HG03045 (cell line): ENCODE measurements at regions not wholly inside any gene's neighbourhood (a gene's known extent, or its start where the extent isn't known, plus 50 kb on each side); places are given as distances from the start of the nearest gene placed in this dataset.
"Not testable (repeated sequence)": the region's sequence is repeated elsewhere in the genome, so short reads cannot be mapped to it uniquely, and the experiment has no call there.

ENCODE experiments used
- ATAC-seq: cut with Tn5 transposase; IDR thresholded peaks from one replicate; pipeline ENCODE4 v1.9.1; 2021; ENCODE audit warnings: mild to moderate bottlenecking, moderate library complexity; ENCODE audit not compliant: unreplicated experiment

- no peak for ATAC-seq
These were observed 500.6 kb downstream of the RWDD3 start for GRCh38 chr1:95734560-95734959.

GRCh38 chr1:95742591-95743089, 508.6 kb downstream of the RWDD3 start:
- no peak for ATAC-seq

GRCh38 chr1:95744731-95745130, 510.7 kb downstream of the RWDD3 start:
- no peak for ATAC-seq

- no peak for ATAC-seq
These were observed 518.7 kb downstream of the RWDD3 start for GRCh38 chr1:95752515-95753381.

GRCh38 chr1:95753382-95754016, 519.5 kb downstream of the RWDD3 start:
- no peak for ATAC-seq

GRCh38 chr1:95754412-95754811, 520.4 kb downstream of the RWDD3 start:
- no peak for ATAC-seq

GRCh38 chr1:95766036-95766435, 532.0 kb downstream of the RWDD3 start:
- ATAC-seq = no peak

GRCh38 chr1:95770581-95770980, 536.6 kb downstream of the RWDD3 start:
- ATAC-seq = no peak

DNA sequence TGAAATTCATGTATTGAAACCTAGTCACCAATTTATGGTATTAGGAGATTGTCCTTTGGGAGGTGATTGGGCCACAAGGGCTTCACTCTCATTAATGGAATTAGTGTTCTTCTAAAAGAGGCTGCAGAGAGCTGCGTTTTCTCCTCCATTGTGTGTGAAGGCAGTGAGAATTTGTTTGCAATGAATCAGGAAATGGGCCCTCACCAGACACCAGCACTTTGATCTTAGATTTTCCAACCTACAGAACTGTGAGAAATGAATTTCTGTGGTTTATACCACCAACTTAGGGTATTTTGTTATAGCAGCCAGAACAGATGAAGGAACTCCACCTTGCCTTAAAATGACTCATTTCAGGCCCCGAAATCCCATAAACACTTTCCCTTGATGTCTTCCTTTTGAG, 544.2 kb downstream of the RWDD3 start:
- no peak for ATAC-seq

- no peak for ATAC-seq
These were observed 546.8 kb downstream of the RWDD3 start for GRCh38 chr1:95780836-95781235.

- ATAC-seq = no peak
These were observed 556.1 kb downstream of the RWDD3 start for GRCh38 chr1:95790136-95790535.

- ATAC-seq = no peak
These were observed 559.9 kb downstream of the RWDD3 start for GRCh38 chr1:95793893-95794292.

- not testable (repeated sequence) for ATAC-seq
These were observed 563.8 kb downstream of the RWDD3 start for GRCh38 chr1:95797761-95798160.

- ATAC-seq = no peak
These were observed 572.2 kb downstream of the RWDD3 start for GRCh38 chr1:95806171-95806570.

DNA sequence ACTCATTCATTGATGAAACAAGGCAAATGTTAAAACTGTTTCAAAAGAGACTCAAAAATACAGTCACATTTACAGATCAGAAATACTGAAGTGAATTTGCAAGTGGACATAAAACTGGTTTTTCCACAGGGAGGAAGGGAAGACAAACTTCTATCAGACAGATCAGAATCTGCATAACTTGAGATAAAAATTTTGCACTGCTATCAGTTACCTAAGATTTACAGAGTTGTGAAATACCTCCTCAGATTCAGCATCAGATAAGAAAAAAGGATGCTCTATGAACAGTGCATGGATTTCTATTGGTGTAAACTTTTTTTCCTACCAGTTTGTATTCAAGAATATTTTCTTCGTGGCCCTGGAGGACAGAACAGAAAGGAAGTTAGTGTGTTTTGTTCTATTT, 575.4 kb downstream of the RWDD3 start:
- ATAC-seq = no peak

- no peak for ATAC-seq
These were observed 581.5 kb downstream of the RWDD3 start for GRCh38 chr1:95815511-95815910.

GRCh38 chr1:95829556-95829955, 595.5 kb downstream of the RWDD3 start:
- ATAC-seq = no peak

GRCh38 chr1:95832370-95832769, 598.4 kb downstream of the RWDD3 start:
- ATAC-seq = no peak

DNA sequence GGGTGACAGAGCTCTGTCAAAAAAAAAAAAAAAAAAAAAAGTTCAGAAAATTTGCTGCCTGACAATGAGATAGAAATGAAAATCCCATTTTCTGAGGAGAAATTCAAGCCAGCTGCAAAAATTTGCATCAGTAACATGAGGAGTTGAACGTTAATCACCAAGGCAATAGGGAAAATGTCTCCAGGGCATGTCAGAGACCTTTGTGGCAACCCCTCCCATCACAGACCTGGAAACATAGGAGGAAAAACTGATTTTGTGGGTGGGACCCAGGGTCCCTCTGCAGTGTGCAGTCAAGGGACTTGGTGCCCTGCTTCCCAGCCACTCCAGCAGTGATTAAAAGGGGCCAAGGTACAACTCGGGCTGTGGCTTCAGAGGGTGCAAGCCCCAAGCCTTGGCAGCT, 615.4 kb downstream of the RWDD3 start:
- no peak for ATAC-seq

GRCh38 chr1:95850165-95850649, 616.2 kb downstream of the RWDD3 start:
- ATAC-seq = no peak

DNA sequence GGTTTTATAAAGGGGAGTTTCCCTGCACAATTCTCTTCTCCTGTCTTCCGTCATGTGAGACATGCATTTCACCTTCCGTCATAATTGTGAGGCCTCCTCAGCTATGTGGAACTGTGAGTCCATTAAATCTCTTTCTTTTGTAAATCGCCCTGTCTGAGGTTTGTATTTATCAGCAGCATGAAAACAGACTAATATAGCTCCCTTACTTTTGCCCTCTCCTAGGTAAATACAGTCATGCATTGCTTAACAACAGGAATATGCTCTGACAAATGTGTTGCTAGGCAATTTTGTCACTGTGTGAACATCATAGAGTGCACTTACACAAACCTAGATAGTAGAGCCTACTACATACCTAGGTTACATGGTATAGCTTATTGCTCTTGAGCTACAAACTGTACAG, 616.8 kb downstream of the RWDD3 start:
- no peak for ATAC-seq

GRCh38 chr1:95852483-95853070, 618.6 kb downstream of the RWDD3 start:
- no peak for ATAC-seq
